Thymus (tissue), 11 donors: ENCODE measurements at regions not wholly inside any gene's neighbourhood (a gene's known extent, or its start where the extent isn't known, plus 50 kb on each side); places are given as distances from the start of the nearest gene placed in this dataset.

ENCODE experiments used
- DNase-seq, 9 donors: peaks; one replicate each; pipeline ENCODE4 v3.0.0-alpha.2; 2013; ENCODE audit warnings: low spot score in 9 of 9, low read depth in 6 of 9, missing footprints in 1 of 9
- H3K27ac ChIP-seq, 2 donors: one replicate each; pipeline ENCODE4 v1.5.1; 2013; ENCODE audit warnings: control low read depth in 1 of 2, low read depth in 1 of 2, low read length in 1 of 2, mild to moderate bottlenecking in 1 of 2, moderate library complexity in 1 of 2
- H3K27me3 ChIP-seq, 2 donors: one replicate each; pipeline ENCODE4 v1.5.1; 2013; ENCODE audit warnings: low read length in 1 of 2; ENCODE audit not compliant: control insufficient read depth in 2 of 2, insufficient read depth in 1 of 2
- H3K36me3 ChIP-seq, 2 donors: one replicate each; pipeline ENCODE4 v1.5.1; 2013; ENCODE audit warnings: low read length in 1 of 2, mild to moderate bottlenecking in 1 of 2, moderate library complexity in 1 of 2; ENCODE audit not compliant: control insufficient read depth in 2 of 2, insufficient read depth in 2 of 2
- H3K4me1 ChIP-seq, 2 donors: one replicate each; pipeline ENCODE4 v1.5.1; 2013; ENCODE audit warnings: low read length in 2 of 2; ENCODE audit not compliant: control insufficient read depth in 2 of 2, insufficient read depth in 2 of 2
- H3K4me3 ChIP-seq, 2 donors: one replicate each; pipeline ENCODE4 v1.5.1; 2013; ENCODE audit warnings: low read length in 2 of 2, control low read depth in 1 of 2, mild to moderate bottlenecking in 1 of 2
- H3K9me3 ChIP-seq, 2 donors: one replicate each; pipeline ENCODE4 v1.5.1; 2013; ENCODE audit warnings: low read length in 1 of 2, mild to moderate bottlenecking in 1 of 2; ENCODE audit not compliant: control insufficient read depth in 2 of 2, insufficient read depth in 1 of 2
- WGBS: extraction: QIAGEN DNeasy Blood & Tissue Kit; methylation state at CpG from one replicate; pipeline ENCODE4 v1.1.7; 2013; 5-methylcytosine and 5-hydroxymethylcytosine counted together
- donor health status: healthy.

DNA sequence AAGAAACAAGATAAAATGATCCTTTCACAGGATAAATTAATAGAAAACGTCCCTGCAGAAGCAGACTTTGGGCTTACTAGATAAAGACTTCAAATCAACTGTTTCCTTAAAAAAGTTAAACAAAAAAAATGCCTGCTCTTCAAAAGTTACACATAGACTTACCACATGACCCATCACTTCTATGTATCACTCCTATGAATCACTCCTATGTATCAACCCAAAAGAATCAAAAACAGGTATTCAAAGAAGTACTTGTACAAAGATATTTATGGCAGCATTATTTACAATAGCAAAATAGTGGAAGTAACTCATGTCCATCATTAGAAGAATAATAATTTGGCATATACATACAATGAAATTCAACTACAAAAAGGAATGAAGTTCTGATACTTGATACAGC lies 56.3 kb upstream of the PRDM9 start:
- no peaks in the 10 kb centered on the region for H3K4me1 ChIP-seq
- 65% methylated on average over 1 of the region's 1 CpG for WGBS
- no peak overlapping the region for H3K4me3 ChIP-seq
- no peak for DNase-seq
- no peaks in the 10 kb centered on the region for H3K27me3 ChIP-seq
- no peak overlapping the region for H3K27ac ChIP-seq
- no peaks in the 10 kb centered on the region for H3K36me3 ChIP-seq
- H3K9me3 ChIP-seq = no peaks in the 10 kb centered on the region

- Histone ChIP-seq H3K36me3 (no peaks in the 10 kb centered on the region), H3K4me3 (no peak overlapping the region), H3K27me3 (no peaks in the 10 kb centered on the region), H3K4me1 (no peaks in the 10 kb centered on the region), H3K9me3 (no peaks in the 10 kb centered on the region), H3K27ac (no peak overlapping the region)
- WGBS = 93% methylated on average over 4 of the region's 4 CpGs
- no peak for DNase-seq
Measured at GRCh38 chr5:23450187-23450586, 57.2 kb upstream of the PRDM9 start.

DNA sequence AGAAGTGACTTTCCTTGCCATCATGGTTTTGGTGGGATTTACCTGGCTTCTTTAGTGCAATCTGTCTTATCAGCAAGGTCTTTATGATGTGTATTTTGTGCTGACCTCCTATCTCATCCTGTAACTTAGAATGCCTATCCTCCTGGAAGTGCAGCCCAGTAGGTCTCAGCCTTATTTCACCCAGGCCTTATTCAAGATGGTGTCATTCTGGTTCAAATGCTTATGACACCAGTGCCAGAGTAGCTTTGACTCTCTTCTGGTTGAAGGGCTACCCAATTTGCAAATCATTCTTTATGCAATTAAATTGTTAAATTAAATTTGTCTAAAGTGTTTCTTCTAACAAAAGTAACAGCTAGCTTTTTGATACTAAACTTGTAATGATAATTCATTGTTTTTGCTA lies 58.8 kb upstream of the PRDM9 start:
- Histone ChIP-seq H3K4me3 (no peak overlapping the region), H3K4me1 (no peaks in the 10 kb centered on the region), H3K36me3 (no peaks in the 10 kb centered on the region), H3K9me3 (no peaks in the 10 kb centered on the region), H3K27ac (no peak overlapping the region), H3K27me3 (no peaks in the 10 kb centered on the region)
- DNase-seq = no peak

DNA sequence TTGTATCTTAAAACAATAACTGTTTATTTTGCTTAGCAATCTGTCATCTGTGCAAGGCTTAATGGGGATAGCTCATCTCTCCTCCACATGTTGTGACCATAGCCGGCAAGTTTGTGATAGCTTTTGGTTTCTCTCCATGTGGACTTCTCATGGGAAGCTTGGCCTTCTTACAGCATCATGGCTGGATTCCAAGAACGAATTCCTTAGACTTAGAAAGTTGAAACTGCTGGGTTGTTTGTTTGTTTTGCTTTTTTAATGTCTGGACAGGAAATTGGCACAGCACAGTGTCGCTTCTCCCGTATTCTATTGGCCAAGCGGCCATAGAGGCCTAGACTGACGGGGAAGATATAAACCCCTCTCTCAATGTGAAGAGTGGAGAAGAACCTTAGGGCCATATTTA lies 61.0 kb upstream of the PRDM9 start:
- no peak overlapping the region for H3K27ac ChIP-seq
- no peaks in the 10 kb centered on the region for H3K4me1 ChIP-seq
- H3K4me3 ChIP-seq = no peak overlapping the region
- H3K9me3 ChIP-seq = no peaks in the 10 kb centered on the region
- H3K36me3 ChIP-seq = no peaks in the 10 kb centered on the region
- no peaks in the 10 kb centered on the region for H3K27me3 ChIP-seq
- 86% methylated on average over 6 of the region's 6 CpGs for WGBS
- DNase-seq = peak in 2 of 9 donors; percentile 3 to 20

DNA sequence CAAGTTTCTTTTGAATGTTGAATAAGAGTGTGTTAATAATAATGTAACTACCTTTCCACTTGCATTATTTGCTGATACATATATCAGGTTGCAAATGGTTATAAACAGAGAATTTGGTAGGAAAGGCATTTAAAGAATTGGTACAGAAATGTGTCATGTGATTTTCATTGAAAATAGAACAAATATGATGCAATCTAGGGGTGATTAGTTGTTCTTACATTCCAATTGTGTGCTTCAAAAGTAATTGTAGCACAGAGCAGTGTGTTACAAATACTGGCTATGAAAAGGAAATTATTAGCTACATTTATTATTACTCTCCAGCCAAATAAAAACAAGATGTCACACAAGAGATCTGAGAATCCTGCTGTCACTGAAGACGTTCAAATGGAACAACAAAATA lies 61.8 kb upstream of the PRDM9 start:
- no peak overlapping the region for H3K27ac ChIP-seq
- 88% methylated on average over 1 of the region's 1 CpG for WGBS
- no peak for DNase-seq

DNA sequence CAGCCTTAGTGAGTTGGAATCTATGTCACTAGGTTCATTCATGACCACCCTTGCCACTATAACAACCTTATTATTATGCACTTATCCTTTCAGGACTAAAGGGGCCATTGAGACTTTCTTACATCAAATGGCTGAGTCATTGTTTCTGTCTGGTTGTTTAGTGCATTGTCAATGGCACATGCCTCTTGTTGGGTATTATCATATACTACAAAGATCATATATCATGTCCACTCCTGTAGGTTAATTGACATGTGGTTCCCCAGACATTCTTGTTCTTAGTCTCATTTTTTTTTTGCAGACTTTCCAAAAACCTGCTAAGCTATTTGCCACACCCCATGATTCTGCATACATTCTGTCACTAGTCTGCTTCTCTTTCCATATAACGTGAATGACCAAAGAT lies 66.7 kb upstream of the PRDM9 start:
- no peak overlapping the region for H3K4me3 ChIP-seq
- no peak for DNase-seq
- no peaks in the 10 kb centered on the region for H3K27me3 ChIP-seq
- H3K9me3 ChIP-seq = no peaks in the 10 kb centered on the region
- no peak overlapping the region for H3K27ac ChIP-seq
- H3K36me3 ChIP-seq = no peaks in the 10 kb centered on the region
- H3K4me1 ChIP-seq = no peaks in the 10 kb centered on the region
- 90% methylated on average over 1 of the region's 1 CpG for WGBS

More for the DNA sequence above, 61.8 kb upstream of the PRDM9 start:
- H3K27me3 ChIP-seq = no peaks in the 10 kb centered on the region
- no peaks in the 10 kb centered on the region for H3K36me3 ChIP-seq
- H3K4me3 ChIP-seq = no peak overlapping the region
- no peaks in the 10 kb centered on the region for H3K9me3 ChIP-seq
- no peaks in the 10 kb centered on the region for H3K4me1 ChIP-seq

- Histone ChIP-seq H3K4me1 (no peaks in the 10 kb centered on the region), H3K27ac (no peak overlapping the region), H3K27me3 (no peaks in the 10 kb centered on the region), H3K9me3 (no peaks in the 10 kb centered on the region), H3K36me3 (no peaks in the 10 kb centered on the region), H3K4me3 (no peak overlapping the region)
- no peak for DNase-seq
Measured at GRCh38 chr5:23437011-23437410, 70.4 kb upstream of the PRDM9 start.

GRCh38 chr5:23433534-23434315 lies 73.7 kb upstream of the PRDM9 start:
- 97% methylated on average over 8 of the region's 8 CpGs for WGBS
- H3K4me3 ChIP-seq = no peak overlapping the region
- H3K27ac ChIP-seq = no peak overlapping the region
- no peaks in the 10 kb centered on the region for H3K27me3 ChIP-seq
- no peak for DNase-seq
- H3K9me3 ChIP-seq = no peaks in the 10 kb centered on the region
- no peaks in the 10 kb centered on the region for H3K36me3 ChIP-seq
- no peaks in the 10 kb centered on the region for H3K4me1 ChIP-seq

DNA sequence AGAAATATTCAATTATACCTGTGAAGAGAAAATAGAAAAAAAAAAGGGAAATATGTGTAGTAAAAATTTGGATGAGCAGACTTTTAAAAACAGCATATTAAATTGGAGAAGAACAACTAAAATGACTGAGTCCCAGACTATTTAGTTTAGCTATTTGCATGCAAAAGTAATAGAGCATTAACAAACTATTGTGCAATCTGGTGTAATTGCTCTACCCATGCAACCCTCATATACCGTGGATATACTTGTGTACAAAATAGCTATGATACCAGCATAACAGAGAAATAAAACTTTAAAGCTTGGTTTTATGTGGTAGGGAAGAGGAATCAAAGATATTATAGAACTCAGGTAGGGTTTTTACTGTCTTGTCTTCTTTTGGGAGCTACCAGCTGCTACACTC lies 78.7 kb upstream of the PRDM9 start:
- H3K9me3 ChIP-seq = peaks cover 0 to 14% of the 10 kb centered on the region in 2 donors
- H3K27me3 ChIP-seq = no peaks in the 10 kb centered on the region
- no peak overlapping the region for H3K4me3 ChIP-seq
- no peaks in the 10 kb centered on the region for H3K36me3 ChIP-seq
- DNase-seq = no peak
- H3K27ac ChIP-seq = no peak overlapping the region
- H3K4me1 ChIP-seq = peaks cover 0 to 2% of the 10 kb centered on the region in 2 donors
- 99% methylated on average over 1 of the region's 1 CpG for WGBS
